HG02623 (cell line): ENCODE measurements at regions not wholly inside any gene's neighbourhood (a gene's known extent, or its start where the extent isn't known, plus 50 kb on each side); places are given as distances from the start of the nearest gene placed in this dataset.
"Not testable (repeated sequence)": the region's sequence is repeated elsewhere in the genome, so short reads cannot be mapped to it uniquely, and the experiment has no call there.

ENCODE experiments used
- ATAC-seq: cut with Tn5 transposase; IDR thresholded peaks from one replicate; pipeline ENCODE4 v1.9.1; 2021; ENCODE audit warnings: moderate library complexity; ENCODE audit not compliant: unreplicated experiment

DNA sequence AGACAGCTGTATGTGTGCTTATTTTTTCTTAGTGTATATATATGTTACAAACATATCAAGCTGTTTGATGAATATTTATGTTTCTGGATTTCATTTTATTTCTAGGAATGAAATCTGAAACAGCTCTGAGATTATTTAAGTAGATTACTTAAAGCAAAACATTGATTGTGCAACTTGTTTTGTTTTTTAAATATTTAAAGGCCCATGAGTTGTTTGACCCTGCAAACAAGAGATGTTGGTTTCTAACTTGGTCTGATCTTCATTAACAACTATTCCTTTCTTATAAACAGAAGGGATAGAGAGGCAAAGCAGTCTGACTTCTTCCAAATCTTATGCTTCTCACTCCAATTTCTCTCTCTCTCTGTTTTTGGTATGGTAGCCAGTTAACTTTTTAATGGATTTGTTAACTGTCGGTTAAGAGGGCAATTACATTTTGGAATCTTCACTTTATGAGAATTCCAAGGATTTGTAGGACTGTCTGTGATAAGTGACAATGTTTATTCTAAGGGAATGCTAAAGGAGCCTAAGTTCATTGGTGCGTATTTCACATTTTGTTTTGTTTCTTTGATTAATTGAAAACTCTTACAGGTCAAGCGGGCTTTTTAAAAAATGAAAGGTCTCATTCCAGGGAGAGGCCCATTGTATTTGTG is 102.6 kb upstream of the HMGA2 start:
- ATAC-seq: no peak

DNA sequence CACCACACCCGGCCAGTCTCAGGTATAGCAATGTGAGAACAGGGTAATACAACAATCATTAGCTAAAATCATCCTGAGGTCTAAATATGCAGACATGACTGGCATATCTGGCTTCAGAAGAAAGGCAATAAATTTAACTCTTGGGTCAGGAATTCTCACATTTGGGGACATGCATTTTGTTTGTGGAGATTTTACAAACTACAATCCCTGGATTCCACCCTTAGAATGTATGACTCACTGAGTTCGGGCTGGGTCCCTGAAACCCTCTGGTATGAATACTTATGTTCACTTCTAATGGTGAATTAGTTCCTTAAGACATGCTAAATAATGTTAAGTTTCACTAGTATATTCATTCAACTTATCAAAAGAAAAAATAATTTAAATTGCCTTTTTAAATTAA is 98.9 kb upstream of the HMGA2 start:
- no peak for ATAC-seq

DNA sequence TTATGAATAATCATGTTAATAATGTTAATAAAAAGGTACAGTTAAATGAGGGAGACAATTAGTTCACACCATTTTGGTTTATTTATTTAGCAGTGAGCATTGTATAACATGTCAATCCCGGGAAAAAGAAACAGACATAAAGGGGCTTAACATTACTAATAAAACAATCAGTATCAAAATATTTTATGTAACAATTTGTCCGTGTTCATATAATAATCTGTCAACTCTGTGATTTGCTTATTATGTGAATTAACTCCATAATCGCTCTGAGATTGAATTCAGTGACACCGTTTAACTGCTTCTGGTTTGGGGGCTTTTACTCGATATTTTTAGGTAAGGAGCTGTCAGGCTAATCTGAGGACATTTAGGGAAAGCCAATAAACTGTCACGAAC is 95.8 kb upstream of the HMGA2 start:
- ATAC-seq: no peak

DNA sequence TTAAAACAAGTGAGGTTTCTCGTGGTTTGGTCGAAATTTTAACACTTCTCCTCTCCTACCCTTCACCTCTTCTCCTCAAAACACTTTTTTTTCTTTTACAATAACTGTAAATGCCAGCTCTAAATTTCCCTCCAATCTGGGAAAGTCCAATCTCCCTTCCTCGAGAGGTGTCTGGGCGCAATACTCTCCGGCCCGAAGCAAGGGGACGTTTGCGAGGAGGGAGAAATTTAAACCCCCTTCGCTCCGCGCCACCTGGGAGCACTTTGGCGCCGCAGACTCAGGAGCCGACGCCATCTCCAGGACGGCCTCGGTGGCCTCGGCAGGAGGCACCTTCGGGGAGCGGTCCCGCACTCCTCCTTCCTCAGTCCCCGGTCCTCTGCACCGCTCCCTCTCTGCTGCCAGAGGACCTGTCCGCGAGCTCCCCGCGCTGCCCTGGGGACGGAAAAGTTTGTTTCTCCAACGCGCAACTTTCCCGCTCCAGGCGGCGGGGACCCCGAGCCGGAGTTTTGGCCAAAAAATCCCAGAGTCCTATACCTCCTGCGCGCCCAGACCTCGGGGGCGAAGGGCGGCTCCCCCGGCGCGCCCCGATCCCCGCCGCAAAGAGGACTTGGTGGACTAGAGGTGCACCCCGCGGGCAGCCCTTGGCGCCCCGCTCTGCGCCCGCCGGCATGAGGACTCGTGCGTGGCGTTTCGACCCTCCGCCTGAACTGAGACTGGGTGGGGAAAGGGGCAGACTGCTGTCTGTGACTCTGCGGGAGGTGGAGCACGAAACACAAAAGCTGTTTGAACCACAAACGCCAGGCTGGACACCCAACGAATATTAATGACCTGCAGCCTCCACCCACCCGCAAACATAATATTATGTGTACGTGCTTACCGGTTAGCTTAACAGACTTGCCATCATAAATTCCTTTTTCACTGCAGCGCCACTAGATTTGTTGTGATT is 95.2 kb upstream of the HMGA2 start:
- ATAC-seq: no peak

DNA sequence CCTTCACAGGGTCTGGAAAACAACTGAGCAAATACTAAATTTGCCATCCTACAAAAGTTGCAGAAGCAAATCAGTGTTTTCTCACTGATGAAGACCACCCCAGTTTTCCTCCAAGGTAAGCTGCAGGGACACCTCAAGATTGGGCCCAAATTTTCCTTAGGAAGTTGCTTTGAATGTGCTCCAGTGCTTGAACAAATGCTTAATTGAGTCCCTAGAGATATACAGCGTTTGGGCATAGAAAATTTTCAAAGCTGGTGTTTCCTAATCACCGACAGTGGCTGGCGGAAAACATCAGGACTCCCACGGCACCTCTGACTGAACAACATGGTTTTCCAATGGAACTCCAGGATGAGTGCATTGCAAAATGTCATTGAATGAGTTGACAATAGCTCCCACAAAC is 92.5 kb upstream of the HMGA2 start:
- no peak for ATAC-seq

DNA sequence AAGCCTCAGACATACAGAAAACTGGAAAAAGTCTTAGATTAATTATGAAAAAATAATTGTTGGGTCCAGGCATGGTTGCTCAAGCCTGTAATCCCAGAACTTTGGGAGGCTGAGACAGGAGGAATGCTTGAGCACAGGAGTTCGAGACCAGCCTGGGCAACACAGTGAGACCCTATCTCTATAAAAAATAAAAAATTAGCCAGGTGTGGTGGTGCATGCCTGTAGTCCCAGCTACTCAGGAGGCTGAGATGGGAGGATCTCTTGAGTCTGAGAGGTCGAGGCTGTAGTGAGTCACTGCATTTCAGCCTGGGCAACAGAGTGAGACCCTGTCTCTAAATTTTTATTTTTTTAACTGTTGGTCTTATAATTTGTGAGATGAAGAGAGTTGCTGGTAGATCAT is 90.6 kb upstream of the HMGA2 start:
- not testable (repeated sequence) for ATAC-seq

DNA sequence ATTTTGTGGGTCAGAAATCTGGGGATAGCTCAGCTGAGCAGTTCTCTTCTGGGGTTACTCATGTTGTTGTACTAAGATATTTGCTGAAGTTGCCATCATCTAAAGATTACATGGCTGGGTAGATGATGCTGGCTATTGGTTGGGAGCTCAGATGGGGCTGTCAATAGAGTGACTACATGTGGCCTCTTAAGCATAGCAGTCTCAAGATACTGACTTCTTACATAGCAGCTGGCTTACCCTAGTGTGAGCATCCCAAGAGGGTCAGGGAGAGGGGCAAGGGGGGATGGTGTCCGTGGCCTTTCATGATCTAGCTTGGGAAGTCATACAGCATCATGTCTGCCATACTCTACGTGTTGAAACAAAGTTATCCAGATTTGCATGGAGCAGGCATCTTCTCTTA is 90.1 kb upstream of the HMGA2 start:
- no peak for ATAC-seq

DNA sequence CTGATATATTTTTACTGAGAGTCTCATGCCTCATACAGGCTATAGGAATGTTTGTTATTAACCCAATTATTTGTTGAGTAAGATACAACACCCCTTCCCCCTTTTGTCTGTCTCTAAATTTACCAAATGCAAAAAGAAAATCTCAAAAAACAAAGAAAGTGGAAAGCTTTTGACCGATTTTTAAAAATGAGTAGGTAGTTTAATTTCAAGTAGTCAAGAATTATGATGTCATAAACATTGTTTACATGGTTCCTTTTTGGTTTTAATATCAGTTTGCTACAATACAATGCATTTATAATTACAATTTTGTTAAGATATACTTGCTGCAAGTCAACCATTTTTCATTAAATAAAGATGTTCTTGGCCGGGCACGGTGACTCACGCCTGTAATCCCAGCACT is 84.7 kb upstream of the HMGA2 start:
- no peak for ATAC-seq

DNA sequence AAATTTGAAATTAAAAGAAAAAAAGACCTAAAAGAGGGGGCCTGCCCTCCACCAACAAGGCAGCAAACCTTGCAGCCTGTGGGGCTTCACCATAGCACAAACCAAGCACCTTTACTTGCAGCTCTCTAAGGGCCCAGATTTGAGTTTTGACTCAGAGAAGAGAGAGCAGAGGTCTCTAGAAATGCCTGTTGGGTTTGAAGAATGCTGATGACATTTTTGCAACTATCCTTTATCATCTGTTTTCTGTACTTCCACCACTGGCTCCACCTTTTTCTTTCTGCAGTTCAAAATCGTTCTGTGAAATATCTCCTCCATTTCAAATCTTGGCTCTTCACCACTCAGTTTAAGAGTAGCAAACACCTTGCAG is 83.8 kb upstream of the HMGA2 start:
- ATAC-seq: no peak

DNA sequence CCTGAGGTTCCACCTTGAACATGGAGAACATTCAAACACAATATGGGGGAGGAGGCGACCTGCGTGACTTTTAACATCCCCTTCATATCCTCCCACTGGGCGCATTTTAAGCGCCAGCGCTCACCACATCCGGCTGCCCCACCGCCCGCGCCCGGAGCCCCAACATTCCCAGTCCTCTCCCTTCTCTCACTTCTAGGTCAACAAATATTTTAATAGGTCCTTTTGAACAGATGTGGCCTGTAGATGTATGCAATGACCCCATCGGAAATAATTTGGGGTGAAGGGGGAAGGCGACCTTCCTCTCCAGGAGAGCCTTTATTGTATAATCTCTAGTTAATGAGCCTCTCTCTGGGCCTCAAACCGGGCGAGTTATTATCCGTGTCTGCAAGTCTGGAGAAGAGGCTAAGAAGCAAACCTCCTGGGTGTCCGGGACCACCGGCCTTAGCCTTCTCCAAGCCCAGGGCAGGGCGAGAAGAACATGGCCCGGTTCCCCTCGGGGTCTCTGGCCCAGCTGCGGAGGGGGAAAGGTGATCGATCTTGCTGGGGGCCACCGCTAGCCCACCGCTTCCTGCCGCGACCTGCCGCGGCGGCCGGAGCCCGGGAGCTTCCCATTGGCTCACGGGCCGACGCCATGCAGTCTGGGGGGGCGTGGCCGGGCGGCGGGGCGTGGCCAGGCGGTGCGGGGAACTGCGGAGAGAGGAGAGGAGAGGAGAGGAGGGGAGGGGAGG is 83.2 kb upstream of the HMGA2 start:
- peak; percentile 48 for ATAC-seq

DNA sequence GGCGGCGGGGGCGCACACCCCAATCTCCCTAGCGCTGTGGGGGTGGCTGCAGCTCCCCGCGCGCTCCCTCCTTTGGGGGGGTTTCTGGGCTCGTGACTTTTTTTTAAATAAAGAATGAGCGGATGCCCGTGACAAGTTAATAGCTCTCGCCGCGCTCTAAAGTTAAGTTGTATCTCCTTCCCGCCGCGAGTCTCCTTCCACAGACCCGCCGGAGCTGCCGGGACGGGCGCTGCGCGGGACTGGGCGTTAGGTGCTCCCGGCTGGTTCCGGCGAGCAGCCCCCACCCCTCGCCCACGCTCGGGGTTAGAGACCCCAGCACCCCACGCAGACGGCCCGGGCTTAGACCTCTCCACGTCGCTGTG is 82.6 kb upstream of the HMGA2 start:
- no peak for ATAC-seq

DNA sequence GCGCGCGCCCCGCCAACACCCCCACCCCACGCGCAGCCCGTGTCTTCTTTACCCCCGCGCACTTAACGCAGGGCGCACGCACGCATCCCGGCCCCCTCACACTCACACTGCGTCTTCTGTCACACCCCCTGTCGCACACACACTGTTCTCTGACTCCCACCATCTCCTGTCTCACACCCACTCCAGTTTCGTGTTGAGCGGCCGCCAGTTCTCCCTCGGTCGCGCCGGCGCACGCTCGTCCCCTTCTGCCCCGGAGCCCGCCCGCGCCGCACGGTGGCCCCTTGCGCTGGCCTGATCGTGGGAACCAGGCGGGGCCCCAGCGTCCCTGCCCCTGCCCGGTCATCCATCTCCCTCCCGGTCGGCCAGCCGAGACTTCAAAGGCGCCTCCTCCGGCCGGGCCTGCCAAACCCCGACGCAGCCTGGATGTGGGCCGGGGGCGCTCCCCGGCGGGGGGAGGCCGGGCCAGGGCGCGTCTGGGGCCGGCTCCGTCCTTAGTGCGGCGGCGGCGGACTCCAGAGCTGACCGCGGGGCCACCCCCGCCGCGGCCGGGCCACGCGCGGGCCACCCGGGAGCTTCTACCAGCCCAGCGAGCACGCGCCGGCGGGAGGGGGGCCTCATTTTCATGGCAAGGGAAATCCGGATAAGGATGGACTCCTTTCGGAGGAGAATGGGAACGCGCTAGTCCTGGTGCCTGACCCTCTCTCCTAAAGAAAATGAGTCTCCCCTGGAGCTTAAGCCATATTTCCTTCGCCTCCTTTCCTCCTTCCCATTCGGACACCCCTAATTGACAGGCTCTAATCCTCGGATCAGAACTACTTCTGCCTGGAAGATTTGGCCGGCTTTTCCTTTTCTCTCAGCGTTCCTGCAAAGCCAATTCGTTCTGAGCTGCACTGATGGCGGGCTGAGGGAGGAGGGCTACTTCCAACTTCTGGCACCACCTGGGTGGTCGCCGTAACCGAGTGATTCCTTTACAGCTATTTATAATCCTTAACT is 82.0 kb upstream of the HMGA2 start:
- no peak for ATAC-seq

DNA sequence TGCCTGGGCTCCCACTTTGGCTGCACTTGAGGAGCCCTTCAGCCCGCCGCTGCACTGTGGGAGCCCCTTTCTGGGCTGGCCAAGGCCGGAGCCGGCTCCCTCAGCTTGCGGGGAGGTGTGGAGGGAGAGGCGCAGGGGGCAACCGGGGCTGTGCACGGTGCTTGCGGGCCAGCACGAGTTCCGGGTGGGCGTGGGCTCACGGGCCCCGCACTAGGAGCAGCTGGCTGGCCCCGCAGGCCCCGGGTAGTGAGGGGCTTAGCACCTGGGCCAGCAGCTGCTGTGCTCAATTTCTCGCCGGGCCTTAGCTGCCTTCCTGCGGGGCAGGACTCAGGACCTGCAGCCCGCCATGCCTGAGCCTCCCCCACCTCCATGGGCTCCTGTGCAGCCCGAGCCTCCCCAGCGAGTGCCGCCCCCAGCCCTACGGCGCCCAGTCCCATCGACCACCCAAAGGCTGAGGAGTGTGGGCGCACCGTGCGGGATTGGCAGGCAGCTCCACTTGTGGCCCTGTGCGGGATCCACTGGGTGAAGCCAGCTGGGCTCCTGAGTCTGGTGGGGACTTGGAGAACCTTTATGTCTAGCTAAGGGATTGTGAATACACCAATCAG is 79.9 kb upstream of the HMGA2 start:
- ATAC-seq: not testable (repeated sequence)

DNA sequence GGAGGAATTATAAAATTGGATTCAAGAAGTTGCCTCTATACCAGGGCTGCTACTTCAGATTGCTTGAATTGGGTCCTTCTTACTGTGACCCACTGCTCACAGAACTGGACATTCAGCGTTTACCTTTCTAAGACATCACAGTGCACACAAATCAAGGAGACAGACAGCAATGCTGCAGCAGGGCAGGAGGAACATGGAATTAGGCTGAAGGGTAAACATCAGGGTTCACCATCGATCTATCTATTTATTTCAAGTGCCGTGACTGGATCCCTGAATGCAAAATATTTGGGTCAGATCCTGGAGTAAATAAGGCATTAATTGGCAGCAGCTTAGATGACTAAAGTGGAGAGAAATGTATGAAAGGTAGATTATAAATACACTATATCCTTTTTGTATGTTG is 76.9 kb upstream of the HMGA2 start:
- no peak for ATAC-seq

DNA sequence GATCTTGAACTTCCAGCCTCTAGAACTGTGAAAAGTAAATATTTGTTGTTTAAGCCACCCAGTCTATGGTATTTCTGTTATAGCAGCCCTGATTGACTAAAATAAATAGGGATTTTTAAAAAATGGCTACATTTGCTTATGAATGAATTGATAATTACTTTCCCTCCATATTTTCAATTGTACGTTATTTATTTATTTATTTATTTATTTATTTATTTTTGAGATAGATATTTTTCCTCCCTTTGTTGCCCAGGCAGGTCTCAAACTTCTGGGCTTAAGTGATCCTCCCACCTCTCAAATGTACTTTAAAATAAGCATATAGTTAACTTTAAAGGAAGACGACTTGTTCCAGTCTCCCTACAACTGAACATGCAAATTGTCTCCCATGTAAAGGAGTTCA is 76.0 kb upstream of the HMGA2 start:
- no peak for ATAC-seq

DNA sequence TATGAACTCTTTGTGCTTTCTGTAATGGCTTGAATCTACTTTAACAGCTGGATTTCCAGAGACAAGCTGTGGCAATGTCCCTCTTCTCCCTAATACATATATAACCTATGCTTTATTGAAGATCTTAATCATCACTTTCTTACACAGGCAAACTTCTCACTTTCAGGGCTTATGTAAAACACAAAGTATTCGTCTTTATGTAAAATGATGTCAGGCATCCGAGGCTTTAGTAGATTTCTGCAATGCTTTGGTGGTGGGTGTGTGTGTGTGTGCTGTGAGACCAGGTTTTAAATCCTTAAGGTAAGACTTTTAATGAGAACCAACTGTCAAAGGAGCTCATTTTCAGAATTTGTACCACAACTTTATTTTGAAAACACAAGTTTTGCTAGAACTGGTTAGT is 70.0 kb upstream of the HMGA2 start:
- ATAC-seq: no peak

DNA sequence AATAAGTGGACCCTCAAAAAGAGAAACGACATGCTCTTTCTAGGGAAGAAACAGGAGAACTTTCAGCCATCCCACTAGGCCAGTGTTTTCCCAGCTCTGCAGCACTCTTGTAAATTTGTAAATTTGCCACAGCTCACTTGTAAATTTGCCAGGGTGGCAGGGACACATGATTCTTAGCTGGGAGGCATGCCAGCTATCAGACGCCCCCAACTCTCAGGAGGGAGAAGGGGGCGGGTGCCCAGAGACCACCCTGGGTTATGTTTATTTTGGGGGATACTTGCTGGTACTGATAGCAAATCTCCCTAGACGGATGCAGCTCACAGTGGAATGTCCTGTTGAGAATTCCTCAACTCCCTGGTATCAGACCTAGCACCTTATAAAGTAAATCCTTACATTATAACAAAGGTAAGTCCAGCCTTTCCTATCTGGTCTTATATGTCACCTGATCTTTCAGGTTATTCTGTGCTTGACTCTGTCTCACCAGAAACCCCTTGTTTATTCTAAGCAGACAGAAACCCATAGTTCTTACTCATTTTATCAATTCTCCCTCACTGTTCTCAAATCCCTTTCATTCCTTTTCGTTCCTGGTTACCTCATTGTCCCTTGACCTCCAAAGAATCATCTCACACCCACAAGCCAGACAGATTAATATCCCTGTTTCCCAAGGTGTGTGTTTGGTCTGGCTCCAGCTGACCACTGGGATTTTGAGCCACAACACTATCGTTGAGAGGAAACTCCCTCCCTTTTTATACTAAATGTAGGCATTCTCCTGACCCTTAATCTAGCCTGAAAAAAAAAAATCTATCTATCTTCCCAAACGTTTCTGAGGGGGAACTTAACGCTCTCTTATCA is 69.3 kb upstream of the HMGA2 start:
- ATAC-seq: no peak

DNA sequence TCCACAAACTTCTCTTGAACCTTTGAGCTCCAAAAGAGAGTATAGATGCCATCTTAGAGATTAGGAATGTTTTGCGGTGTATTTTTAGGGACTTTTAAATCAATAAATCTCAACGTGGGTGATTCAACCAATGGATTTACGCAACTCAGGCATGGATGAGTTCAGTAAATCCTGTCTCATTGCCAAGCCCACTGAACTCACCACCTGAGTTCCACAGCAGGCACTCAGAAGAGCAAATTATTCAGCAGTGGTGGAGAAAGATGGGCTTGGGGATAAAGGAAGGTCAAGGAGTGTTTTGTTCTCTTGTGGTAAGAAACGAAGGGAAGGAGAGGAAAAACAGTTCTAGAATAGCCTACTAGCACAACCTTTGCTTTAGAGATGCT is 68.7 kb upstream of the HMGA2 start:
- no peak for ATAC-seq

DNA sequence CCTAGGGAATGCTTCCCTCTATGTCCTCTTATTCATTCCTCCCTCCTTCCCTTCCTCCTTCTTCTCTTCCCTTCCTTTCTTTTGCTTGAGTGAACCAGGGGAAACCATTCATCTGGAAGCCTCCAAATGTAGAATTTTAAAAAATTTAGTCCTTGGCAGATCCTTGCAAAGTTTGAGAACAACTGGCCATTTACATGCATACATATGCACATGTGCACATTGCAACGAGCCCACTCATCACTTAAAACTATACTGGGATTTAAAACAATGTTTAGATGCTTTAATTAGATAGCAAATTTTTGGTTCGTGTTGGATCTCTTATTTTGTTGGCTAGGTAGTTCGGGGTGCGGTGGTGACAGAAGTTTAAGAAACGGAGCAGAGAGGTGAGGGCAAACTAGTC is 68.0 kb upstream of the HMGA2 start:
- ATAC-seq: no peak
